Coronary artery (tissue), 2 donors: ENCODE measurements at regions not wholly inside any gene's neighbourhood (a gene's known extent, or its start where the extent isn't known, plus 50 kb on each side); places are given as distances from the start of the nearest gene placed in this dataset.

Source experiments
- DNase-seq: peaks from one replicate; pipeline ENCODE4 v3.0.0-alpha.2; 2017; ENCODE audit warnings: low spot score
- H3K27ac ChIP-seq, 2 donors: fragments of 200-600 bp; sonication (generic); one replicate each; pipeline ENCODE4 v1.5.1; 2016 to 2019
- H3K4me3 ChIP-seq: fragments of 200-600 bp; sonication (generic); 2 replicates; pipeline ENCODE4 v1.5.1; 2016; ENCODE audit warnings: mild to moderate bottlenecking, moderate library complexity
- TF ChIP-seq, protein P1 (sequence below): fragments of 200-600 bp; sonication (generic); IDR thresholded peaks from one replicate; pipeline ENCODE4 v1.5.1; 2019; ENCODE audit warnings: antibody characterized with exemption

DNA sequence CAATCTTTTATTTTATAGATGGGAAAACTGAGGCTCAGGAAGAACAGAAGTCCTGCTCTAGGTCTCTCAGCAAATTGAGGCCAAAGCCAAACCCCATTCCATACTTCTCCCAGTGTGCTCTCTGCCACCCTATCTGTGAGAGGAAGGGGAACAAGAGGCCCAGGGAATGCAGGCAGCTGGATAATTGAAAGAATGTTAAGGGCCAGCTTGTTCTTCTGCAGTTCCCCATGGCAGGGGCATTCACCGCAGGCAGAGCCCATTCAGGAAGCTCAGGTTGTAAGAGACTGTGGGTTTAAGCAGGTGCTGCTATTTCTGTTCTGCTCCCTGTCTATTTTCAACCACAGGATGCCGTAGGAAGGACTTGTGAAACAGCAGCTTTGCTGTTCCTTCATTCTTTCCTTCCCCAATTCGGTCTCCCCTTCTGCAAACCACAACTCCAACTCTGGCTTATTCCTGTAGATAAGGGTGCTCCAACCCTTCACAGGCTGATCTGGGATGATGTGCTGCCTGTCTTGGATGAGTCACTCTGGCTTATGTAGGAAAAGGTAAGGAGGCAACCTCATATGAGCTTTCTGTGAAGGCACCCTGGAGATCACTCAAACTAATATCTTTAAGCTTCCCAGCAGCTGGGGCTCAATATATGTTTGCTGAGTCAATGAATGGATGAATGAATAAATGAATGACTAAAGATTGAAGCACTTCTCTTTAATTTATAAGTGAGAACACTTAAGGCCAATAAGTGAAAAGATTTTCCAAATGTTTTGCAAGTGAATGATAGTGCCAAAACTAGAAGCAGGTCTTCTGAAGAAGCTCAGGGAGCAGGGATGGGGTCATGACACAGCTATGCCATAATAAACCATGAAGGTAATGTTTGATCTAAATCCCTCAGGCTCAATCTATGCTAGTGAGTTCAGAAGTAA, 377.6 kb downstream of the BRINP1 start:
- Histone ChIP-seq H3K27ac (no peak overlapping the region), H3K4me3 (no peak overlapping the region)
- no peak for DNase-seq
- TF ChIP-seq, protein P1, sequence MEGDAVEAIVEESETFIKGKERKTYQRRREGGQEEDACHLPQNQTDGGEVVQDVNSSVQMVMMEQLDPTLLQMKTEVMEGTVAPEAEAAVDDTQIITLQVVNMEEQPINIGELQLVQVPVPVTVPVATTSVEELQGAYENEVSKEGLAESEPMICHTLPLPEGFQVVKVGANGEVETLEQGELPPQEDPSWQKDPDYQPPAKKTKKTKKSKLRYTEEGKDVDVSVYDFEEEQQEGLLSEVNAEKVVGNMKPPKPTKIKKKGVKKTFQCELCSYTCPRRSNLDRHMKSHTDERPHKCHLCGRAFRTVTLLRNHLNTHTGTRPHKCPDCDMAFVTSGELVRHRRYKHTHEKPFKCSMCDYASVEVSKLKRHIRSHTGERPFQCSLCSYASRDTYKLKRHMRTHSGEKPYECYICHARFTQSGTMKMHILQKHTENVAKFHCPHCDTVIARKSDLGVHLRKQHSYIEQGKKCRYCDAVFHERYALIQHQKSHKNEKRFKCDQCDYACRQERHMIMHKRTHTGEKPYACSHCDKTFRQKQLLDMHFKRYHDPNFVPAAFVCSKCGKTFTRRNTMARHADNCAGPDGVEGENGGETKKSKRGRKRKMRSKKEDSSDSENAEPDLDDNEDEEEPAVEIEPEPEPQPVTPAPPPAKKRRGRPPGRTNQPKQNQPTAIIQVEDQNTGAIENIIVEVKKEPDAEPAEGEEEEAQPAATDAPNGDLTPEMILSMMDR = no peak

DNA sequence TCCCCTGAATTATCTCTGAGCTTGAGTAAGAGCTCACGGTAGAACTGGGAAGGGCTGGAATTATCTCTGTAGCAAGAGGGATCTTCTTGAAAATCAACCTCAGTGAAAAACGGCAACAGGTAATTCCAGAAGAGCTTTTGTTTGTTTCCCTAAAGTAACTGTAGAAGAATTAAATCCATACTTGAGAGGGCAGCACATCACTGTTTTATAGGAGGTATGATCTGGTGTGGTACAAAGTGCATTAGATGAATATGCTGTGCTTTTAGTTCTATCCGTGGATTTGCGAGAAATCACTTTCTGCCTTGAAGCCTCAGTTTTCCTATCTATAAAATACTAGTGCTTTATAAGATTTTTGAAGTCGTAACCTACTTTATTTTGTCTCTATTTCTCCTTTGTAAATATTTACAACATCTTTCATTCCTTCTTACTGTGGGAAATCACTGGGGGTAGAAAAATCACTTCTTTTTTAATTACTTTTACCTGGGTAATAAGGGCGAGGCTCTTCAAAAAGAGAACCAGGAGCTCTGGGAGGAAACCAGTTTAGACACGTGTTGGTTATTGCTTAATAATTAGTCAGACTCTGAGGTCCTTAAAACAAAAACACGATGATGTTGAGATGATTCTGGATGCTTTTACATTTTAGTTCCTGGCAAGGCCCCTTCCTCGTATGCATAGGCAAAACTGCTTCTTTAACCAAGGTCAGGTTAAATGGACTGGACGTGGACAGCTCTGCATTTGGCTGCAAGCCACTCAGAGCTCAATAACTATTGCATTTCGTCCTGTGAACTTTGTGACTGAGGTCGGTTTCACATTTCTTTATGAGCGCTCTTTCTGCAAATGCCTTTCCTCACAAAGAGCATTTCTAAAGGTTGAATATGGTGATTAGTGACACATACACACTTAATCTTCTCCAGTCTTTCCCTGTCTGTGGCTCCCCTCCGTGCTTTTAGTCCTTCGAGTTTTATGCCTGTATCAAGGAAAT, 376.1 kb downstream of the BRINP1 start:
- TF ChIP-seq, protein P1 = no peak
- DNase-seq = no peak
- H3K27ac ChIP-seq = no peak overlapping the region
- H3K4me3 ChIP-seq = no peak overlapping the region

DNA sequence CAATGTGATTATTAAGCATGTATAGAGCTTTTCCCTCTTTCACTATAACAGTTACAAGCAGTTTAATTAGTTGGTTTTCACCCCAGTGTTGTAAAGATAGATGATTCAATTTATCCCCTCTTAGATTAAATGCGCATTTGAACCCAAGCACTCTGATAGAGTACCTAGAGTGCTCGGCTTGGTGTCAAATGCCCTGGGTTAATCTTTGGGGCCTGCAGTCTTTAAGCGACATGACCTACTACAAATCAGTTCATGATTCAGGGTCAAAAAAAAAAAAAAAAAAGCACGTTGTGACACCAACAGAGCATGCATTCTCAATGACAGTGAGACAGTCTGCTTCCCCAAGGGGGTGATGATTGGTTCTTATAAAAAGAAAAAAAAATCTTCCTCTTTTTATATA, 375.3 kb downstream of the BRINP1 start:
- no peak overlapping the region for H3K4me3 ChIP-seq
- H3K27ac ChIP-seq = no peak overlapping the region
- DNase-seq = no peak
- TF ChIP-seq, protein P1 = no peak

DNA sequence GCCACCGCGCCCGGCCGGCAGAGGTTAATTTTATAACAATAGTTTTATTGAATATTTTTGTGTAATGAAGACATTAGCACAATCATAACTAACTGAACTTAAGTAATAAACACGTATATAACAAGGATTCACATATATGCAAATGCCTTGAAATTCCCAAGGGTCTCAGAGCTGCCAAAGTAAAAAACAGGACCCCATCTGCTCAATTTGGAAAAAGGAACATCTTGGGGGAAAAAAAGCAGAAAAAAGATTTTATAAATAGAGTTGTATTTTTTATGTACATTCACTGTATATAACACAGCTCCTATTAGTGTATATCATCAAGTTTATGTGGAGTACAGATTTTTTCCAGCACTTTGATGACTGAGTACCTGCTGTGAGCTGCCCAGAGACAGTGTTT, 366.7 kb downstream of the BRINP1 start:
- TF ChIP-seq, protein P1 = no peak
- DNase-seq = no peak
- peak overlapping the region; percentile 85 to 89 for H3K27ac ChIP-seq

DNA sequence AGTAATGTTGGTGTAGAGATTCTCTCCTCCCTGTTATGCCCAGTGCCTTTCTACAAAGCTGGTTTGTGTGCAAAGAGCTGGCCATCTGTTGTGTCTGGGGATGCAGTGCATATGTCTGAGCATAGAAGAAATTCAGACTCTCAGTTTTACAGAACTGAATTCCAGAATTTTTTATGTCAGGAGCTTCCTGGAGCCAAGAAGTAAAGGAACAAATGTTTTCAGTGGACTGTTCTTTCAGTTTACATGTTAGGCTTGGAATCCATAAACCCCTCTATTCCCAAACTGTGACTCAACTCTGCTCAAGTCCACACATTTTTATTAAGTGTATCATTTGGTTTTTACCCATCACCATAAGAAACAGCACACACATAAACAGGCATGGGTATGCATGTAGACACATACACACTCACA, 366.0 kb downstream of the BRINP1 start:
- H3K4me3 ChIP-seq = no peak overlapping the region
- TF ChIP-seq, protein P1 = no peak
- peak overlapping the region; percentile 85 to 89 for H3K27ac ChIP-seq
- DNase-seq = no peak

More for the DNA sequence above, 366.7 kb downstream of the BRINP1 start:
- no peak overlapping the region for H3K4me3 ChIP-seq

DNA sequence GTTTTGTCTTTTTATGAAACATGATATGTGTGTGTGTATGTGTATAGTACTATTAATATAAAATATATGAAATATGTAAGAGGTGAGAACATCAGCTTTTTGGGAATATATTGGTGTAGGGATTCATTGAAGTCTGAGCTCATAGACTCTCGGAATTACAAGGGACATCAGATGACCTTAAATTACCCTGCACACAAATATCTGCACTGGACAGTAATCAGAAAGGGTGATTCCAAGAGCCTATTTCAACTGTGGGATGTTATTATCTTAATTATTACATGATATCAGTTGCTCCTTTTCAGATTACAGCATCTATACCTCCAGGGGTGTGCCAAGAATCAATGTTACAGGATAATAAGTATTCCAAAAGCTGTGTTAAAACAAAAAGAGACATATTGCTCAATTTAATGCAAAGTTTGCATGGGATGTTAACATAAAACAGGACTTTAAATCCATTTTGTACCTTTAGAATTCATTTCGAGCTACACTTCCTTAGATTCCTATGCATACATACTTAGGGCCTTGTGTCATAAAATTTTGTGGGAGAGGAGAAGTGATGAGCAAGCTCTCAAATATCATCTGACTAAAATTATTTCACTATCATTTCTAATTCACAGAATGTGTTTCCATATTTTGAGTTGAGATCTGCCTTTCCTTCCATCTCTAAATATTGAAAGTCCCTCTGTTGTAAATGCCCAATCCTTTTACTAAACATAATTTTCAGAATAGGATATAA, 365.2 kb downstream of the BRINP1 start:
- no peak overlapping the region for H3K4me3 ChIP-seq
- TF ChIP-seq, protein P1 = no peak
- H3K27ac ChIP-seq = peak overlapping the region; percentile 85 to 89
- no peak for DNase-seq
